Activated CD4-positive, alpha-beta T cell treated with anti-CD3 and anti-CD28 coated beads for 48 hours (primary cell): ENCODE measurements at regions not wholly inside any gene's neighbourhood (a gene's known extent, or its start where the extent isn't known, plus 50 kb on each side); places are given as distances from the start of the nearest gene placed in this dataset.
"Not testable (repeated sequence)": the region's sequence is repeated elsewhere in the genome, so short reads cannot be mapped to it uniquely, and the experiment has no call there.

Experiments
- DNase-seq: peaks from one replicate; pipeline ENCODE4 v3.0.0-alpha.2; 2020

DNA sequence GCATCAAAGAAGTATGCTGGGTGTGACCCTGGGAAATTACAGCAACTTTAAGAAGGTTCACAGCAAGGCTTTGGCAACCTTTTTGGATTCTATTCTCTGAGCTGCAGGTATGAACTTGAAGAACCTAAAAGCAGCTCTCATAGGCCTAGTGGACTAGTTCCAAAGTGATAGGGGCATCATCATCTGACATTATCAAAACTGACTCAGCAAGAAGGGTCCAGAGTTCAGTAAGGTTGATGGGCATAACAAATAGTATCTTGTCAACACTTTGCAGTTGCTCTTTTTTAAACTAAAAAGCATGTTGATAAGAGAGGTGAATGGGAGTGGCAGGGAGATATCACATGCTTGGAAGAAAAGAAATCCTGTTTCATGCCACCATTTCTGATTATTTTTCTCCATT is 249.3 kb downstream of the ZNF674 start:
- DNase-seq: no peak

DNA sequence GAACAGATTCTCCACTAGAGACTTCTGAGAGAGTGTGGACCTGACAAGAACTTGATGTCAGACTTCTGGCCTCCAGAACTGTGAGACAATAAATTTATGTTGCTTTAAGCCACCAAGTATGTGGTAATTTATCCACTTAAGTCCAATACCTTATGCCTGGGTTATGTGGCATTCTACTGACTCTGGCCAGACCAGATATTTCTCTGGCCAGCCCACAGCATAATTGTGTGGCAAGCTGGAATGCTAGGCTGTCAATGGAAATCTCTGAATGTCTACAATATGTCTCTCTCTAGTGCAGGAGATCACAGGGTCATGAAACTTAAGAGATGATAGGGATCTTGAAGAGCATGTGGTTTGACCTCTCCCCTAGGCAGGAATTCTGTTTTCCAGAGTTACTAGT is 251.0 kb downstream of the ZNF674 start:
- DNase-seq: no peak

DNA sequence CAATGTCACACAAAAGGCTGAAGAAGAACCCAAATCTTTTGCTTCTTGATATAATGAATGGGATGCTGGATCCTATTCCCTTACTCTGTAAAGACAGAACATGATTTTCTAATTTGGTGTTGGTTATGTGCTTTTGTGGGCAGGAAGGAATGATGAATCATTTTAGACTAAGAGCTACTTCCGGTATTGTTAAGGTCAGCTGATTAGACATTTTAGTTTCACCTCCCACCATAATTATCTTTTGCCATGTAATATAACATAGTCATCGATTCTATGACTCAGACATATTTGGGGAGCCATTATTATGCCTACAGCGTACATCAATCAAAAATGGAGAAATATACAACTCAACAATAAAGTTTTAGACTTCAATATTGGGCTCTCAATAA is 265.3 kb downstream of the ZNF674 start:
- DNase-seq: no peak

DNA sequence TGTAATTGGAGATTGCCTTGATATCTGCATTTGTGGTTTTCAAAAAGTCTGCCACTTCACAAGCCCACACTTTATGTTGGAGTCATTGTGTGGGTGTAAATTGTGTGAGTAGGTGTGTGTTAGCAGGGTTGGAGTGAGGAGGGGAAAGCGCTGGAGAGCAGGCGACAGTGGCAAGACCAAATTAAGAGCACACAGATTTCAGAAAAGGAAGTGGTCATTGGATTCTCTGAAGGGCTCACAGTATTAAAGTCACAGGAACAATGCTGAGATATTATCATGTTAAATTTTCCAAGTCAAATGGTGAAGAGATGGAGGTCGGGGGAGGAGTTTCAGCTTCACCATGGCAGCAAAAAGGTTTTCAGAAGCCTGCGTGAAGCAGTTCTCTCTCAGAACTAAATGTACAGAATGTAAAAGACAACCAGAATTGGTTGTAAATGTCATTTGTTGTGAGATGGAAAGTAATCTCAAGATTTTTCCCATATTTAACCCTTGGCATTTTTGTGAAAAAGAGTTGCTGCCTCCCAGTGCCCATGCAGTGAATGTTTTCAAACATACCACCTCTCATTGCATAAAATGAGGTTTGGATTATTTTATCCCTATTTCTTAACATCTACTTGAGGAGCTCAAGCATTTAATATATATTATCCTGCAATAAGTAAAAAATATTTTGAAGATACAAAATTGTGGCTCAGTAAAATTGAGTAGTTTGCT is 265.9 kb downstream of the ZNF674 start:
- DNase-seq: no peak

DNA sequence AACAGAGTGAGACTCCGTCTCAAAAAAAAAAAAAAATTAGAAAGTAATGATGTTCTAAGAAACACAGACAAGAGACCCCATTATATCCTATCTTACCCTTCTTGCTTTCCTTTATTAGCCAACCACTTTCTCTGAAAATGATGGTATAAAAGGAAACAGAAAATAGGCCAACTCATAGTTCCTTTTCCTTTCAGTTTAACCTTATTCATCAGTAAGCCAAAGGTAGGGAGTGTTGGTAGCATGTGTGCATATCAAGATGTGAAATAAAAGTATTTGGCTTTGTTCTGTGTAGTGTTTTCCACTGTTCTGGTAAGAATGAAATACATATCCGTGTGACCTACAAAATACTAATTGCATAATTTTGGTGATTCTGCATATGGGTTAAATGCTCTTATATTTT is 266.6 kb downstream of the ZNF674 start:
- DNase-seq: no peak

DNA sequence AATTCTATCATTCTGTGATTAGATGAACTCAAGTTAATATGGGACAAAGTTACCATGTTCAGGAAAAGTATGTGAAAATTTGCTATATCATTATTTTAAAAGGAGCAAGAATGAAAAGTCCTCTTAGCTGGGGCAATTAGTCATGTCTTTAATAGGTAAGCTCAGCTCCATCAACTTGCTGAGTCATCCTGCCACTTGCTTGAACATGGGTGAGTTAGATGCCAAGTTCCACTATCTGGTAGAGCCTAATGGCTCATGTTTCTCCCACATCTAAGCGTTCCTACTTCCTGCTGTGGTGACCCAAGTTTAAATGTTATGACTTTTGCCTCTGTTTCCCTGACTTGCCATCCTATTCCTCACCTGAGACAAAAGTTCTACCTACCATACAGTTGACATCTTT is 276.8 kb downstream of the ZNF674 start:
- peak; percentile 20 for DNase-seq

DNA sequence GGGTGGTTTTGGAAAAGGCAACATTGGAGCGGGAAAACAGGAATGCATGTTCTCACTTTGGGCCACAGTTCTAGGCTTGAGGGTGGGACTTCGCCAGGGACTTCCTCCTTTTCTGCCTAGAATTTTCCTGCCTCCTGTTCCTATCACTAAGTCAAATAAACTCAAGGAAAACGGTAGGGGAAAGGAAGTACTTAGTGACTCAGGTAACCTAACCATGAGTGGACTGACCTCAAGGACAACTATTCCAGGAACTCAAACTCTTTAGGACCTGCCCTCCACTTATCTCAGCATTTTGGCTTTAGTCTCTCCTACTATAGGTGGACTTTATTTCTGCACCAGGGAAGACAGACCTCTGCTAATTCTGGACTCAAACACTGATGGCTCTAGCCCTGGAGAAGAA is 281.7 kb downstream of the ZNF674 start:
- no peak for DNase-seq

DNA sequence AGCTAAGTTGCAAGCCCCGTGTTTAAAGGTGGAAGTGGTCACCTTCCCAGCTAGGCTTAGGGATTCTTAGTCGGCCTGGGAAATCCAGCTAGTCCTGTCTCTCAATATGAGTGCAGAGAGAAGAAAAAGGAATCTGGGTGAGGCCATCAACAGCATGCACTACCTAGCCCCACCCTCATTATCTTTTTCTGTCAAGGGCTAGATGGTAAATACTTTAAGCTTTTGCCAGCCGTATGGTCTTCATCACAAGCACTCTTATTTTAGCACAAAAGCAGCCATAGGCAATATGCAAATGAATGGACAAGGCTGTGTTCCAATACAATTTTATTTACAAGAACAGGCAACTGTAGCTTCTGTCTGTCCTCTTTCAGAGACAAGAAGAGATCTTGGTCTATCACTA is 282.9 kb downstream of the ZNF674 start:
- no peak for DNase-seq

DNA sequence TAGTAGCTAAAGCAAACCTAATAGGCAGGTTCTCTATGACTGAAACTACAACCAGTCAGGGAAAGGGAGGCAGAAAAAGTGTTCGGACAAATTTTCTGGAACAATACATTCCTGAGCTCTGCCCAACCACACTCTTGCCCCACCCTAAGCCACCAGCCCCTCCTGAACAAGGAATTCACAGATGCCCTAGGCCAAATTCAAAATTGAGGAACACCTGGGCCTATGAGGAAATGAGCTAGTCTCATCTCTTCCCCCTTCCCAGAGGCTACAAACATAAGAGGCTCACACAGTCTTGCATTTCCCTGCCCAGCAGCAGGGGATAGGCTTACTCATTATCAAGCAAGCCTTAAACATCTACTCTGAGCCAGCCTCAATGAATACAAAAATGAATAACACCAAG is 284.7 kb downstream of the ZNF674 start:
- DNase-seq: no peak

DNA sequence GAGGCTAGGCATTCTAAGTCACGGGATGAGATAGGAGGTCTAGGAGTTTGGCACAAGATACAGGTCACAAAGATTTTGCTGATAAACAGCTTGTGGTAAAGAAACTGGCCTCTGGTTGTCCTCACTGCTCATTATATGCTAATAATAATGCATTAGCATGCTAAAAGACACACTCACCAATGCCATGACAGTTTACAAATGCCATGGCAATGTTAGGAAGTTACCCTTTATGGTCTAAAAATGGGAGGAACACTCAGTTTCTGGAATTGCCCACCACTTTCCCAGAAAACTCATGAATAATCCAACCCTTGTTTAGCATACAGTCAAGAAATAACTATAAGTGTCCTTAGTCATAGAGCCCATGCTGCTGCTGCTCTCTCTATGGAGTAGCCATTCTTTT is 286.9 kb downstream of the ZNF674 start:
- DNase-seq: no peak

DNA sequence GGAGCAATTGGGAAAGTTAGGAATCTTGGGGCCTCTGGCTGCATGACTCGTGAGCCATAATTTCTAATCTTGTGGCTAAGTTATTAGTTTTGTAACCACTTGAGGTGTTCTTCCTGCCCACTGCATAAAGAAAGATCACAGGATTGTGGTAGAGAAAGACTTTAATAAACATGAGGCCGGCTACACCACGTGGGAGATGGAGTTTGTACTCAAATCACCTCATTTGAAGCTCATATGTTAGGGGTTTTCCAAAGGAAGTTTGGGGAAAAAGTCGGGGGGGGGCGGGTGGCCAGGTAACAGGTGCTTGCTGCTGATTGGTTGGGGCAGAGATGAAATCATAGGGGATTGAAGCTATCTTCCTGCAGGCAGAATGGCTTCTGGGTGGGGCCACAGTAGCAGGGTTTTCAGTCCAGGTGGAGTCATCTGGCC is 287.8 kb downstream of the ZNF674 start:
- no peak for DNase-seq

DNA sequence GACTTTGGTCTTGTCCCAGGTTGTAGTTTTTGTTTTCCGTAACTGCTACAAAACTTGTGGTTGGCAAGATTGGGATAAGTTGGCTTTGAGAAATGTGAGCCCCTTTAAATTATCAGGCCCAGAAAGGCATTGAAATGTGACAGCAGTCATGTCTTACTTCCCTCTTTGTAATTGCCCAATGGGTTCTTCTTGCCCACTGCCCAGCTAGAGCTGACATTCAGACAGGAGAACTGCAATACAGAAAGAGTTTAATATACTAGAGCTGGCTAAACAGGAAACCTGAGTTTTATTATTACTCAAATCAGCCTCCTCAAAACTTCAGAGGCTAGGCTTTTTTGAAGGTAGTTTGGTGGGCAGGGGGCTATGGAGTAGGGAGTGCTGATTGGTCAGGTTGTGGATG is 288.3 kb downstream of the ZNF674 start:
- DNase-seq: no peak

DNA sequence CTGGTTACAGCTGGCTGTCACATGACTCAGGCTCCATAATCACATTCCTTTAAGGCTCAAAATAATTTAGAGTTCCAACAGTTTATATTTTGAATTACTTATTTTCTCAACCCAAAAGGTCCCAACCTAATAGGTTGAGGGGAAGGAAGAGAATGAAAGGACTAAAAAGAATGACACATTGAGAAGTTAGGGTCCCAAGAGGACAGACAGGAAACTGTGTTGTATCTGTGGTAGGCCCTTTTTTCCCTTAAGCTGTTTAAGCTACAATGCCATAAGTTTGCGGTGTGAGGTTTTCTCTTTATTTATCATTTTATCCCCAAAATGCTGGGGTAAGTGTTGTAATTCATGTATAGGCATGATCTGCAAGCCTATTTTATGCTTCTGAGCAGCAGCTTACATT is 290.2 kb downstream of the ZNF674 start:
- DNase-seq: no peak

DNA sequence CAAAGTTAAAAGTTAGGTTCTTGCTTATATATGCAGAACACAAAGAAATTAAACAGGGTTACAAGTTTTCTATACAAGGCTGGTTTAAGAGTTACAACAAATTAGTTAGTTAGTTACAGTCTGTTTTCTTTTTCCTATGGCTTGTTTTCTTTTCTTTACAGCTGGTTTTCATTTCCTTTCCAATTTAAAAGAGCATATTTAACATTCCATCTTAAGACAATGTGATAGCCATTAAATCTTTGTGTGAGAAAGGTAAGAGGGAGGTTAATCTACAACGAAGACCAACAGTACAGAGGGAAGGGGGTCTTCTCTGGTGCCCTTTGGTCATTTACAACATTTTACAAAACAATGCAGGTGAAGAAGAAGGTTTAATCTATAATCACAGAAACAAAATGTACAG is 290.6 kb downstream of the ZNF674 start:
- DNase-seq: no peak

DNA sequence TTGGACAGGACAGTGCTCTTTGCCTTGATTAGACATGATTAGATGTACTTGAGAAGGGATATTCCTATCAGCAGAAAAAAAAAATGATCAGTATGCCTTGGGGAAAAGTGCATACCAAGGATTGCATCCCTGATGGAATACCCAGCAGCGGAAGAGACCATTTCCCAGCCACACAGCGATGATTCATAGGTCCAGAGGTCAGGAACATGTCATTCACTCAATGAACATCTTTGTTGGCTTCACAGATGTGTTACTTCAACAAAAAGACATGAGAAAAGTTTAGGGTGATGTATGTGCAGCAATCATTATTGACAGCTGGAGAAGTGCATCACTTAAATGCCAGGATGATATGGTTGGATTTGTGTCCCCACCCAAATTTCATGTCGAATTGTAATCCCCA is 293.5 kb downstream of the ZNF674 start:
- no peak for DNase-seq

DNA sequence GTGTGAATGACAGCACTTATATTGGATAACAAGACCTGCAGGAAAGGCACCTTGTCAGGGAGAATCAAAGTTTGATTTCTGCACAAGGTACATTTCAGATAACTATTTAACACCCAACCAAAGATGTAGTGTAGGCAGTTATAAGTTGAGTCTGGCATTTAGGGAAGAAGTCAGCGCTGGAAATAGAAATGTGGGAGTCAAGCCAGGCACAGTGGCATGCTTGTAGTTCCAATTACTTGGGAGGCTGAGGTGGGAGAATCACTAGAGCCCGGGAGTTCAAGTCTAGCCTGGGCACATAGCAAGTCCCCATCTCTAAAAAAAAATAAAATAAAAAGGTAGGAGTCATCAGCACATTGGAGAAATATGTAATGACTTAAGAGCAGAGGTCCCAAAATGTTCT is 295.1 kb downstream of the ZNF674 start:
- DNase-seq: no peak

DNA sequence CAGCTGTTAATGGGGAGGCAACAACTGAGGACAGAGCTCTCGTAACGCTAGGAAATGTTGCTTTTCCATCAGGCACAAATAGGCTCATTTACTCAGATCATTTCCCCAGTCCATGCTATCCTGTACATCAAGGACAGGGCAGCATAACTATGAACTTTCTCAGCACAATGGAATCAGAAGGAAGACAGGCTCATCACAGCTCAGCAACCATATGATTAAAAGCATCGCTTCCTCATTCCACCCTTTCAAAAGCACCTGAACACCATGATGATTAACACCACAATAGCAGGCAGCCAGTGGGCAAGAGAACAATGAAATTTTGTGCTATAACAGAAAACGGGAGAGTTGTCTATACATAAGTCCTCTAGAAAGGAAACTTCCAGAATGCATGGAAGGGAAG is 297.8 kb downstream of the ZNF674 start:
- no peak for DNase-seq

DNA sequence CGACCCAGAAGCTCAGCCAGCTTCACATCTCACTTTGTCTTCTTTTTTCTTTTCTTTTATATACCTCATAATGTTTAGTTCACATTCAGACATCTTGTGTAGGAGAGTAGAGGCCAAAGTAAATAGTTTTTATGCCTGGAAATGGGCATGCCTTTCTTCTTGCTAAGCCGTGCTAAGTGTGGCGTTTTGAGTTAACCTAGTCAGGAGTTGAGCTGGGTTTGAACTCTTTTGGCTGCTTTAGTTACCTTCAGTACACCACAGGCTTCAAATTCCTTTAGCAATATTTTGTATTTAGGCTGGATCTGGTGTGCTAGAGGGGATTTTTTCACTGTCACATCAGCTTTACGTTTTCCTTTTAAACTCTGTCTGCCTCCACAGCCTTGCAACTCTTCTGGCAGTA is 300.8 kb downstream of the ZNF674 start:
- no peak for DNase-seq

DNA sequence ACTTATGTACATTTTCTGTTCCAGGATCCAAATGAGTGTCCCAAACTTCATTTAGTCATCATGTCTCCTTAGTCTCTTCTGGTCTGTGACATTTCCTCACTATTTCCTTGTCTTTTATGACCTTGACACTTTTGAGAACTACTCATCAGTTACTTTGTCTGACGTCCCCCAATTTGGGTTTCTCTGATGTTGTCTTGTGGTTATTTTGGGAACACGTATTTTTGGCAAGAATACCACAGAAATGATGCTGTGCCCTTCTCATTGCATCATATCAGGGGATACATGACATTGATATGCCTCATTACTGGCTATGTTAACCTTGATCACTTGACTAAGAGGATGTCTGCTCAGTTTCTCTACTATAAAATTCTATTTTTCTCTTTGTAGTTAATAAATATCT is 308.8 kb downstream of the ZNF674 start:
- no peak for DNase-seq

DNA sequence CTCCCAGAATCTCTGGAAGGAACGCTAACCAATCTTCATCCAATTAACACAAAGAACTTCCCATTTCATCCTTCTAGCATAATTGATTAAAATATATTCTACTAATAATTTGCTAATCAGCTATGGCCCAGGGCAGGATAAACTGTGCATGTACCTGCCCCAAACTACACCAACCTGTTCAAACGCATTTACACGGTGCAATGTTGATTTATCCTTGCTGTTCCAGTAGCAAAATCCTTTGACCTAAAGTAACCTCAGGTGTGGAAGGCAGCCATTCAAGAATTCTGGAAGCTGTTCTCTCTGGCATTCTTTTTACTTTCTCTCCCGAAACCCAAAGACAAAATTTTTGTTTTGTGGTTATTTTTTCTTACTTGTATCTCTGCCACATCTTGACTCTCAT is 309.4 kb downstream of the ZNF674 start:
- no peak for DNase-seq

DNA sequence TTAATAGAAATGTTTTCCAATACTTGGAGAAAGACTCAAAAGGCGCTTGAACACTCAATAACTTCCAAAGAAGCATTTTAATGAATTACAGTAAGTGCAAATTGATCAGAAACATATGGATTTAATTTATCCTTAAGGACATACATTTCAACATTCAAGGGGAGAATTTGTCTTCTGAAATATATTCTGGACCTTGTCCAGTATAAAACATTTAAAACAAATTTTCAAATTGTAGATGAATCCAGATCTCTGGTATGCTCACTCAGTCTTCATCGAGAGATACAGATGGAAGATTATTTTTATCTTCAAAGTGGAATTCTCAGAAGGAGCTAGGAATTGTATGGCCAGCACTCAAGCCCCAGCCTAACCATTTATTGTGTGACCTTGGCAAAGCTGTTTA is 310.4 kb downstream of the ZNF674 start:
- DNase-seq: no peak

DNA sequence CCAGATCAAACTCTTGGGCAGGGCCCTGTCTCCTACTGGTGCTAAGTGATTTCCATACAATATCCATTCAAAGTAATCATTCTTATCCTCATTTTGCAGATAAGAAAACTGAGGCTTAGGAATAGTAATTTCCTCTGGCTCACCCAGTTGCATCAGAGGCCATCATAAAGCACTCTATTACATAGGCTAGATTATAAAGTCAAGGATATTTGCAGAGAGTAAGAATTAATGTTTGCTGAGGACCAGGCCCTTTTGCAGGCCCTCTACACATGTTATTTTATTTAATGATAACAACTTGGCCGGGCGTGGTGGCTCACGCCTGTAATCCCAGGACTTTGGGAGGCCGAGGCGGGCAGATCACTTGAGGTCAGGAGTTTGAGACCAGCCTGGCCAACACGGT is 316.8 kb downstream of the ZNF674 start:
- no peak for DNase-seq

DNA sequence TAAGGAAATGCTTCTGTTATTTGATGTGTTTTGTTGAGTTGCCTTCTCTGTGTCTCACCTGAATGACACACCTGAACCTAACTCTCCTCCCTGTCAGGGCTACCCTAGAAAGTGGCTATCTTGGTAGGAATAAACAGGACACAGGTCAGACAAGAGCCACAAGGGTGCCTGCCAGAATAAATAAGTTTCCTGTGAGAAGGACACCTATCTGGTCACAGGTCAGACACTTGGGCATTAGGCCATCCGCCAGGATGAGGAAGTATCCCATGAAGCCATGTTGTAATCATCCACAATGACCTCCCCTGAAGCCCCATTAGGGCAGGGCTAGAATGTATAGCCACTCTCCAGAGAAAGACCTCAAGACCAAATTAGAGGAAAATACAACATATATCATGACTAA is 318.8 kb downstream of the ZNF674 start:
- no peak for DNase-seq

DNA sequence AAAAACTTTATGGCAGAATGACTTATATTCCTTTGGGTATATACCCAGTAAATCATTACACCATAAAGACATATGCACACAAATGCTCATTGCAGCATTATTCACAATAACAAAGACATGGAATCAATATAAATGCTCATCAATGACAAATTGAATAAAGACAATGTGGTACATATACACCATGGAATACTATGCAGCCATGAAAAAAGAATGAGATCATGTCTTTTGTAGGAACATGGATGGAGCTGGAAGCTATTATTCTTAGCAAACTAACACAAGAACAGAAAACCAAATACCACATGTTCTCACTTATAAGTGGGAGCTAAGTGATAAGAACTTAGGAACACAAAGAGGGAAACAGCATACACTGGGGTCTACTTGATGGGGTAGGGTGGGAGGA is 321.7 kb downstream of the ZNF674 start:
- not testable (repeated sequence) for DNase-seq

DNA sequence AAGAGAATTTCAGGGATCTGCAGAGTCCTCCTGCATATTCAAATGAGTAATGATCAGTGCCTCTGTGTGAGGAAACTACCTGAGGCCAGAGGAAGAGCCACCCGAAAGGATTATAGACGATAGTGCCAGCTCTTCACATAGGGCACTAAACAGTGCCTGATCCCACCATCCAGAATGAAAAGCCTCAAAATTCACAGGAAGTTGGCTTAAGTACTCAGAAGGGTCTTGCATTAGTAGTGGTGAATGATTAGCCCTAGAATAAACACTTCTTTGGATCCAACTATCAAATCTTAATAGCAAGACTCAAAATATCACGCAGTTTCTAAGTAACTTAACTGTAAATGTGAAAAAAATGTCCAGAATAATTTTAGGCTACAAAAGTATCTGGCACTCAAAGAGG is 324.4 kb downstream of the ZNF674 start:
- no peak for DNase-seq

DNA sequence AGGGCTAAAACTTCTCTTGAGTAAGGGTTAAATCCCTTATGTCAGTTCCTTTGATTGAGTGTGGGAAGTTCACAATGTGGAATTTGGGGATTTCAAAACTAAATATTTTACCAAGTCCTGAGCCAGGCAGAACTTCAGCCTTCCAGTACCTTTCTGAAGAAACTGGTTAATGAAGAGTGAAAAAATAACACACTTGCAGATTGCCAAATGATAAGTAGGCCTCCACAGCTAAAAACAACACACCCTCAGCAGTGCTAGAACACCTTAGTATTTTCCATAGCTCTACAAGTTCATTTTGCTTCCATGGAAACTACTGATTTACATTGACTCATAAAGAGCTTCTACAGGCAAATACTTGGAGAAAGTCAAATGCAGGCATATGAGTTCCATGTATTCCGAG is 326.8 kb downstream of the ZNF674 start:
- DNase-seq: no peak
